AG09319 (cell line): ENCODE measurements at regions not wholly inside any gene's neighbourhood (a gene's known extent, or its start where the extent isn't known, plus 50 kb on each side); places are given as distances from the start of the nearest gene placed in this dataset.
A peak's percentile ranks its signal among the peaks of the same experiment; 100 is the strongest.

Experiments used
- DNase-seq: peaks from one replicate; pipeline ENCODE4 v3.0.0-alpha.2; 2010; ENCODE audit warnings: low read depth; ENCODE audit errors: extremely low read depth
- CTCF ChIP-seq: IDR thresholded peaks from 2 replicates; pipeline ENCODE4 v1.5.1; 2011; ENCODE audit warnings: low read depth, mild to moderate bottlenecking, inconsistent platforms, low read length, moderate library complexity

DNA sequence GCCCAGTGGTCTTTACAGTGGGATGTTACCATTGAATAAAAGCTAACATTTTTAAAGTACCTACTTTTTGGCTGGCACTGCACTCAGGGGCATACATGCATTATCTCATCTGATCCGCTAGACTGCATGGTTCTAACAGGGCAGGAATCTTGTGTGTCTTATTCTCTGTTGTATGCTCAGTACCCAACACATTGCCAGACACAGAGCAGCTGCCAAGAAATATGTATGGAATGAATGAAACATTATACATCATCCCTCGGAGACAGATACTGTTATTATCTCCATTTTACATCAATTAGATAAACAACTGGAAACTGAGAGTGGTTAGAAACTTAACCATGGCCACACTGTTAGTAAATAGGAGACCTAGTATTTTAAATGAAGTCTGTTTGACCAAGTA is 74.1 kb upstream of the CDH11 start:
- TF ChIP-seq CTCF = no peak
- DNase-seq = no peak

- TF ChIP-seq CTCF = no peak
- no peak for DNase-seq
Observed at GRCh38 chr16:65185241-65185778, 63.4 kb upstream of the CDH11 start.

- peak; percentile 24 for TF ChIP-seq CTCF
- DNase-seq = peak; percentile 47
Observed at GRCh38 chr16:65181071-65181561, 59.3 kb upstream of the CDH11 start.

DNA sequence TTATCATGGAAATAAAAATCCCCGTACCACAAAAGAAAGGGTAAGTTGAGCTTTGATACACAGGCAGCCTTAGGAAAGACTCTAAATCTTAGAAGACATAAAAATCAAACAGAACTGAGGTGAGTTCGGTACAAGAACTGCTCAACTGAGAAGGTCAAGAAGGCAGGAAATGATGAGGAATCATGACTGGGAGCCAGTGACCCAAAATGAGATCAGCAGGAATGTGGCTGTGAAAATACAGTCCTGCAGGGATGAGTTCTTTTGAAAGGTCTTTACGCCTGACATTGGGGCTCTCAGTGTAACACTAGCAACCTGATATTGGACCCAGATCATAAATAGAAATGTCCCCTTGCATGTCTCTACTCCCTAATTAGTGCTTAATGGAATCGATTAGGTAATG is 56.3 kb upstream of the CDH11 start:
- no peak for TF ChIP-seq CTCF
- DNase-seq = no peak

DNA sequence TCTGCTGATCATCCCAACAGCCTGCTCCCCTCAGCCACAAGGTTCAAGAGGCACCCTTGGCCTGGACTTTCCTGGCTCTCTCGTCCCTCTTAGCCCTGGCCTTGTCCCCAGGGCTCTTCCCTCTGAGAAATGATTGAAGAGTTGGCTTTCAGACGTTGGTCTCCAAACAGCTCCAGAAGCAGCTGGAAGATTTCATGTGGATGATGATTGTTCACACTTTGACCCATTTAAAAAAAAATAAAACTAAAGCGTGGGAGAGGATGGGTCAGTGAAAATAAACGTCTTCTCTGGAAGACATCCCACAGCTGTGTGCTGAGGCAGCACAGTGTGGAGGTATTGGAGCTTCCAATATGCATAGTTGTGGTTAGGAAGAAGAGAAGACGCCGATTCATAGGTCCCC is 54.7 kb upstream of the CDH11 start:
- no peak for TF ChIP-seq CTCF
- peak; percentile 50 for DNase-seq

GRCh38 chr16:65172356-65172755 is 50.5 kb upstream of the CDH11 start:
- no peak for TF ChIP-seq CTCF
- no peak for DNase-seq
